Left ventricle myocardium inferior (tissue), 1 donor: ENCODE measurements at regions not wholly inside any gene's neighbourhood (a gene's known extent, or its start where the extent isn't known, plus 50 kb on each side); places are given as distances from the start of the nearest gene placed in this dataset.

Experiments used
- DNase-seq: peaks from one replicate; pipeline ENCODE4 v3.0.0-alpha.2; 2020
- H3K27ac ChIP-seq: fragments of 200-600 bp; replicated peaks from 2 replicates; pipeline ENCODE4 v1.8.0; 2021
- H3K27me3 ChIP-seq: fragments of 200-600 bp; 2 replicates; pipeline ENCODE4 v1.8.0; 2021; ENCODE audit warnings: low read depth
- H3K36me3 ChIP-seq: fragments of 200-600 bp; 2 replicates; pipeline ENCODE4 v1.8.0; 2021
- H3K4me1 ChIP-seq: fragments of 200-600 bp; 2 replicates; pipeline ENCODE4 v1.8.0; 2021
- H3K4me3 ChIP-seq: fragments of 200-600 bp; 2 replicates; pipeline ENCODE4 v1.8.0; 2021; ENCODE audit warnings: mild to moderate bottlenecking, moderate library complexity
- H3K9me3 ChIP-seq: fragments of 200-600 bp; replicated peaks from 2 replicates; pipeline ENCODE4 v1.8.0; 2021
- intact Hi-C: fragments of 100-400 bp; cut with micrococcal nuclease; formaldehyde crosslinking; loops from one replicate; pipeline ENCODE4 v1.11.0; 2022
- TF ChIP-seq, protein P1 (sequence below): fragments of 200-600 bp; IDR thresholded peaks from 2 replicates; pipeline ENCODE4 v1.8.0; 2021; ENCODE audit warnings: antibody characterized with exemption, mild to moderate bottlenecking, borderline replicate concordance
- donor health status: DM: no; HTN: yes; CAD: no; lungs with severe emphysema.

DNA sequence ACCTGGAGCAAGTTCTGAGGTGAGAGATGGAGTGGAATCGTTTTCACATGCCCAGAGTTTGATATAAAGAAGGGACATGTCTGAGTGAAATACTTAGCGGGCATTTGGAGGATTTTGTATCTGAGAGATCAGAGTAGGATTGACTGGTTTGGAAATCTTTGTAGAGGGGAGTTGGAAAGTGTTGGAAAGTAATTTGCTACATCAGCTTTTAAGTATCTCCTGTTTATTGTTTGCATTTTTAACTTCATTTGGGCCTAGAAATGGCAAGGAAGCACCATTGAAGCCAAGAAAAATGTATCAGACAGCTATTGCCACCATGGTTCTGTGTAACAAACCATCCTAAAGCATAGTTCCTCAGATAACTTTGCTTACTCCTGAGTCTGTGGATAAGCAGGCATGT lies 1015.1 kb upstream of the EEF2KMT start:
- TF ChIP-seq, protein P1, sequence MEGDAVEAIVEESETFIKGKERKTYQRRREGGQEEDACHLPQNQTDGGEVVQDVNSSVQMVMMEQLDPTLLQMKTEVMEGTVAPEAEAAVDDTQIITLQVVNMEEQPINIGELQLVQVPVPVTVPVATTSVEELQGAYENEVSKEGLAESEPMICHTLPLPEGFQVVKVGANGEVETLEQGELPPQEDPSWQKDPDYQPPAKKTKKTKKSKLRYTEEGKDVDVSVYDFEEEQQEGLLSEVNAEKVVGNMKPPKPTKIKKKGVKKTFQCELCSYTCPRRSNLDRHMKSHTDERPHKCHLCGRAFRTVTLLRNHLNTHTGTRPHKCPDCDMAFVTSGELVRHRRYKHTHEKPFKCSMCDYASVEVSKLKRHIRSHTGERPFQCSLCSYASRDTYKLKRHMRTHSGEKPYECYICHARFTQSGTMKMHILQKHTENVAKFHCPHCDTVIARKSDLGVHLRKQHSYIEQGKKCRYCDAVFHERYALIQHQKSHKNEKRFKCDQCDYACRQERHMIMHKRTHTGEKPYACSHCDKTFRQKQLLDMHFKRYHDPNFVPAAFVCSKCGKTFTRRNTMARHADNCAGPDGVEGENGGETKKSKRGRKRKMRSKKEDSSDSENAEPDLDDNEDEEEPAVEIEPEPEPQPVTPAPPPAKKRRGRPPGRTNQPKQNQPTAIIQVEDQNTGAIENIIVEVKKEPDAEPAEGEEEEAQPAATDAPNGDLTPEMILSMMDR = no peak
- Histone ChIP-seq H3K27me3 (no peaks in the 10 kb centered on the region), H3K4me1 (no peaks in the 10 kb centered on the region), H3K9me3 (no peaks in the 10 kb centered on the region), H3K27ac (no peak overlapping the region), H3K4me3 (no peak overlapping the region), H3K36me3 (no peaks in the 10 kb centered on the region)
- intact Hi-C loops = no loop called here
- no peak for DNase-seq

DNA sequence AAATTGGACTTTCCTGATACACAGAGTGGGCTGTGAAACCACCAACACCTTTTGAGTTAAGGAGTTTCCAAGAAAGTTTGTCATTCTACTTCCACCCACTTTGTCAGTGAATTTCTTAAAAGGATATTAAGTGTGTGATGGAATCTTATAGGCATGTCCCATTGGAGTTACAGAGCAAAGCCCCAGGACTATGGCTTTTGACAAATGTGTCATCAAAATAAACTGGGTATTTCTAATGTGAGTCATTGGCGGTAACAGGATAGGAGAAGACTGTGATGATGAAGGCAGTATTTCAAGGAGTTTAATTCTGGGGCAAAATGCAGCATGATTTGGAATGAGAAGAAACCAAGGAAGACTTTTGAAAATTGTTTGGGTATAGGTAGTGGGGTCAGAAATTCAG lies 1013.8 kb upstream of the EEF2KMT start:
- intact Hi-C loops = no loop called here
- no peak overlapping the region for H3K4me3 ChIP-seq
- no peaks in the 10 kb centered on the region for H3K36me3 ChIP-seq
- no peaks in the 10 kb centered on the region for H3K4me1 ChIP-seq
- no peak for DNase-seq
- H3K27me3 ChIP-seq = no peaks in the 10 kb centered on the region
- H3K27ac ChIP-seq = no peak overlapping the region
- TF ChIP-seq, protein P1 = no peak
- peaks cover 4% of the 10 kb centered on the region for H3K9me3 ChIP-seq

DNA sequence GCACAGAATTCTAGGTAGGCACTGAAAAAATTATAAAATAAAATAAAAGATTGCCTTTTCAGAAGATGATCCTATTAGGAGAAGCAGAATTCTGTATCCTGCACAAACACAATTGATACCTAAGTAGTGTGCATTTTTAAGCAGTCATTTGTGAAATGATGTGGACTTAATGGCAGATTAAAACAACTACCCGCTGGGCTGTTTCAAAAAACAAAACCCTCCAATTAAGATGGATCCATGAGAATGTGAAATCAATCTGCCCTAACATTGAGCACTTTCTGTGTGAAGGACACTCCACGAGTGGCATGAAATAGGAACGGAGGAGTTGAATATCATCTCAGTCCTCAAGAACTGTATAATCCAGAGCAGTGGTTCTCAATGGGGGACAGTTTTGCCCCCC lies 1012.8 kb upstream of the EEF2KMT start:
- TF ChIP-seq, protein P1 = no peak
- Histone ChIP-seq H3K36me3 (no peaks in the 10 kb centered on the region), H3K27me3 (no peaks in the 10 kb centered on the region), H3K27ac (no peak overlapping the region), H3K9me3 (peaks cover 4% of the 10 kb centered on the region), H3K4me1 (no peaks in the 10 kb centered on the region), H3K4me3 (no peak overlapping the region)
- no peak for DNase-seq
- intact Hi-C loops = no loop called here

DNA sequence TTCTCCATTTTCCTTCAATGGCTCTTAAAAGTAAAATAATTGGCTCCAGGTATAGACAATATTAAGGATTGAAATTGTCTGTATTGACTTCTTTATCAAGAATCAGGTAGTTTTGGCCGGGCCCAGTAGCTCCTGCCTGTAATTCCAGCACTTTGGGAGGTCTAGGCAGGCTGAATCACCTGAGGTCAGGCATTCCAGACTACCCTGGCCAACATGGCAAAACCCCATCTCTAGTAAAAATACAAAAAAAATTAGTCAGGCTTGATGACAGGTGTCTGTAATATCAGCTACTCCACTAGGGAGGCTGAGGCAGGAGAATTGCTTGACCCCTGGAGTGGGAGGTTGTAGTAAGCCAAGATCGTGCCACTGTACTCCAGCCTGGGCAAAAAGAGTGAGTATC lies 1008.5 kb upstream of the EEF2KMT start:
- Histone ChIP-seq H3K4me3 (no peak overlapping the region), H3K36me3 (no peaks in the 10 kb centered on the region), H3K9me3 (peaks cover 14% of the 10 kb centered on the region), H3K27ac (no peak overlapping the region), H3K27me3 (no peaks in the 10 kb centered on the region), H3K4me1 (no peaks in the 10 kb centered on the region)
- intact Hi-C loops = no loop called here
- no peak for DNase-seq
- TF ChIP-seq, protein P1 = no peak

DNA sequence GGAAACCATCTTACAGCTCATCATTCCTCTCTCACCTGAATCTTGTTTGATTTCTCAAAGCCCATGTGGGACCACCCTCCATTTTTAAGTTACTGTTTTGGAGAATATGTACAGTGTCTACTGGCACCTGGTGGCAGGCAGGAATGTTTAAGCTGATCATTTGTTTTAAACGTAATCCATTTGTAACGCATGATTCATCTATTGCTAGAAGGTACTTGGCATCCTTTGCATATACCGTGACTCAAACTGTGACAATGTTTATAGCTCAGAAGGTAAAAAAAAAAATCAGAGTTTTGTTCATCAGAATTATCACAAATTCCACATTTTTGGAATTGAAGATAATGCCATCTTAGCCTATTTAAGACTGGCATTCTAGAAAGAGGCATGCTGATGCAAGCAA lies 1007.5 kb upstream of the EEF2KMT start:
- Histone ChIP-seq H3K4me3 (no peak overlapping the region), H3K27ac (no peak overlapping the region), H3K27me3 (no peaks in the 10 kb centered on the region), H3K4me1 (no peaks in the 10 kb centered on the region), H3K36me3 (no peaks in the 10 kb centered on the region), H3K9me3 (peaks cover 14% of the 10 kb centered on the region)
- intact Hi-C loops = no loop called here
- TF ChIP-seq, protein P1 = no peak
- no peak for DNase-seq

DNA sequence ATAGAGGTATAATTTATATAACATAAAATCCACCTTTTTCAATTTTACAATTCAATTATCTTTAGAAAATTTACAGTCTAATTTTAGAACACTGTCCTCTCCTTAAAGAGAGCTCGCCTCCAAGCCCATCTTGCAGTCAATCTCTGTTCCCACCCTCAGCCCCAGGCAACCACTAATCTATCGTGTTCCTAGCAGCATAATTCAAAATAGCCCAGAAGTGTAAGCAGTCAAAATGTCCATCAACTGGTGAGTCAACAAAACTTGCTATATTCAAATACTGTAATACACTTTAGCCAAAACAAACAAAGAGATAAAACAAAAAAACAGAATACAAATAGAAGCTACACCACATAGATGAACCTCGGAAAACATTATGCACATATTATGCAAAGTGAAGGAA lies 1006.8 kb upstream of the EEF2KMT start:
- no peak overlapping the region for H3K4me3 ChIP-seq
- peaks cover 14% of the 10 kb centered on the region for H3K9me3 ChIP-seq
- no peaks in the 10 kb centered on the region for H3K27me3 ChIP-seq
- intact Hi-C loops = no loop called here
- no peaks in the 10 kb centered on the region for H3K36me3 ChIP-seq
- TF ChIP-seq, protein P1 = no peak
- no peak for DNase-seq
- H3K4me1 ChIP-seq = no peaks in the 10 kb centered on the region
- no peak overlapping the region for H3K27ac ChIP-seq
